ENCODE measurements at regions not wholly inside any gene's neighbourhood (a gene's known extent, or its start where the extent isn't known, plus 50 kb on each side); places are given as distances from the start of the nearest gene placed in this dataset.
A peak's percentile ranks its signal among the peaks of the same experiment; 100 is the strongest.

DNA sequence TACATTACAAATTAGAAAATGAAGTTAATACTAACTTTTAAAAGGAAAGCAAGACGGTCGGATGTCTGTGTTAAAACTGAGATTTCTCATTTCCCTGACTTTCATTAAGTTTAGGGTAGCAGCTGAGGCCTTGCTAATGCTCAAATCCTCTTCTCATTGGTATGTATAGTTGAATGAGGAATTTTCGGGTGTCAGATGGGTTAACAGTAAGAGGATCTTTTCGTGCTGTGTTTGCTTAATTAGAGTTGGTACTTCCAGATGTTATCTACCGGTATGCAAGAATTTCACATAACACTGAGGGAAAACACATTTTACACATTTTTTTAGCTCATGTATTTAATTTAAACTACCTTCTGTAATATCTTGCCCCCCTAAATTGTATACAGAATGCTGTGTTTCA lies 168.2 kb upstream of the CTNND2 start:
- TF ChIP-seq, protein P1, sequence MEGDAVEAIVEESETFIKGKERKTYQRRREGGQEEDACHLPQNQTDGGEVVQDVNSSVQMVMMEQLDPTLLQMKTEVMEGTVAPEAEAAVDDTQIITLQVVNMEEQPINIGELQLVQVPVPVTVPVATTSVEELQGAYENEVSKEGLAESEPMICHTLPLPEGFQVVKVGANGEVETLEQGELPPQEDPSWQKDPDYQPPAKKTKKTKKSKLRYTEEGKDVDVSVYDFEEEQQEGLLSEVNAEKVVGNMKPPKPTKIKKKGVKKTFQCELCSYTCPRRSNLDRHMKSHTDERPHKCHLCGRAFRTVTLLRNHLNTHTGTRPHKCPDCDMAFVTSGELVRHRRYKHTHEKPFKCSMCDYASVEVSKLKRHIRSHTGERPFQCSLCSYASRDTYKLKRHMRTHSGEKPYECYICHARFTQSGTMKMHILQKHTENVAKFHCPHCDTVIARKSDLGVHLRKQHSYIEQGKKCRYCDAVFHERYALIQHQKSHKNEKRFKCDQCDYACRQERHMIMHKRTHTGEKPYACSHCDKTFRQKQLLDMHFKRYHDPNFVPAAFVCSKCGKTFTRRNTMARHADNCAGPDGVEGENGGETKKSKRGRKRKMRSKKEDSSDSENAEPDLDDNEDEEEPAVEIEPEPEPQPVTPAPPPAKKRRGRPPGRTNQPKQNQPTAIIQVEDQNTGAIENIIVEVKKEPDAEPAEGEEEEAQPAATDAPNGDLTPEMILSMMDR (IDR thresholded peaks at IDR 0.05; ENCODE audit: low read depth, low read length): no peak

DNA sequence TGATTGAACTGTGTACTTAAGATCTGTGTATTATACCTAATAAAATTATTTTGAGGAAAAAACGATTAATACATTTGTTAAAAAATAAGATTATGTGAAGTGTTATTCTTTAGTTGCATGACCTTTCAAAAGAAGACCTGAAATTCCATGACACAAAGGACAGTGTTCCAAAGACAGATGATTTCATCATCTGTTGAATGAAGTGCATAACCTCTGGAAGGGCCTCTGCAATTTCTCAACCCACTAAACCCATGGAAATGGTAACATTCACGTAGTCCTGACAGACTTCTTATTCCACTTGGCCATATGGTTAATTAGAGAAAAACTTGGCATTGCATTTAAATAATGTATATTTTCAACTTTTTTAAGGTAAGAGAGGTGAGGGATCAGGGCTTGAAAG lies 167.2 kb upstream of the CTNND2 start:
- TF ChIP-seq, protein P1 (IDR thresholded peaks at IDR 0.05; ENCODE audit: low read depth, low read length): no peak

More for the DNA sequence above, 168.2 kb upstream of the CTNND2 start:
- no peak overlapping the region for H3K4me3 ChIP-seq (ENCODE audit: low read depth, low read length)

DNA sequence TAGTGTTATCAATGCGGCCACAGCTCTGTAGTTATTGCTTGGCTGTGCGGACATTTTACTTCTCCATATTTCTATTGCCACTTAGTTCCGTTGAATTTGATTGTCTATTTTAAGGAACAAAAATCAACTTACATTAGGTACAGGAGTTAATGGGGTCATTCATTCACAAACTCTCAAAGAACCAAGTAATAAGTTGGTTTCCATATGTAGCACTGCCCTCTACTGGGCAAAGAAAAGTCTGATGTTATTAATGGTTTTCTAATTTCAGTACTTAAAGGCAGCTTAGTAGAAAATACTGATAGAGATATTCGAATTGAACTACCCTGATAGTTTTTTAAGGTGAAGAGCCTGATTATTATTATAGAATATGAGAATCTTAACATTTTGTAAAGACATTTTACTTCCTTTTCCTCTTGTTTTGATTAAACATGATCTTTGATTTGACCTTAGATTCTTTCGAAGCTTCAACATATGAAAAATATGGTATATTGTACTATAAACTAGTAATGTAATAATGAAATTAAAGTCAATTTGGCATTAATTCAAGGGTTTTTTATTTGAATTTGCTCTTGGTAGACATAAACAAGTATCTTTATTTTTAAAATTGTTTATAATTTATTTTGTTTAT lies 119.5 kb upstream of the CTNND2 start:
- H3K4me3 ChIP-seq (ENCODE audit: low read depth, low read length): no peak overlapping the region
- TF ChIP-seq, protein P1 (IDR thresholded peaks at IDR 0.05; ENCODE audit: low read depth, low read length): peak; percentile 18; the same call in 1 of the 2 replicates

More for the DNA sequence above, 167.2 kb upstream of the CTNND2 start:
- H3K4me3 ChIP-seq (ENCODE audit: low read depth, low read length): no peak overlapping the region

DNA sequence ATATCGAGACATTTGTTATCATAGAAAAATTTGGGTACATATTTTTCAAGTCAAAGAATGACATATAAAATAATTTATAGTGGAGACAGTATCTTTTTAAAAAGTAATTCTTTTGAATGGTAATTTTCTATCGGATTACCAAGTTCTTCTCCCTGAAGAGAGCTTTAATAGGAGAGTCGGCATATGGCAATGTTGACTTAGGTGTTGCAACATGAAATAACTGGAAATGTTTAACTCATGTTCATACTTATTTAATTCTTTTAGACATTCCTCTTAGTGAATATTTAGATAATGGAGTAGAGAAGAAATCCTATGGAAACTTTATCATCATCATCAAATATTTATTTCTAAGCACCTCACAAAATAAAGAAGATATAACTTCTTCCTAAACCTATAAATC lies 118.2 kb upstream of the CTNND2 start:
- TF ChIP-seq, protein P1 (IDR thresholded peaks at IDR 0.05; ENCODE audit: low read depth, low read length): no peak
- no peak overlapping the region for H3K4me3 ChIP-seq (ENCODE audit: low read depth, low read length)

DNA sequence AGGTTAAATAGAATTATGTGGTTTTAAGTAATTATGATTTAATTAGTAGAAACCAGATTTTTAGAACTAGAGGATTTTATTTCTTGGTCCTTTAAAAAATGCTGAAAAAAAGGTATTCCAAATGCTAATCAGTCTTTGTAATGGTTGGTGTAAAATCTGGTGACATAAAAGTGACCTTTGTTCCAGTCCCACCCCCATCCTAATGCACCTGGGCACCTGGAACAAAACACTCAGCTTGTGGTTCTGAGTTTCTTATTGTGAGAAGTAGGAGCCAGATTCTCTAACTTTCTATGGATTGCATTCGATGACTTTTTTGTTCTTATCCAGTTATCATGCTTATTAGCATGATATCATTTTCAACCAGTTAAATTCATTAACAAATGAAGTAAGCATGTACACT lies 115.1 kb upstream of the CTNND2 start:
- no peak overlapping the region for H3K4me3 ChIP-seq (ENCODE audit: low read depth, low read length)
- TF ChIP-seq, protein P1 (IDR thresholded peaks at IDR 0.05; ENCODE audit: low read depth, low read length): no peak

DNA sequence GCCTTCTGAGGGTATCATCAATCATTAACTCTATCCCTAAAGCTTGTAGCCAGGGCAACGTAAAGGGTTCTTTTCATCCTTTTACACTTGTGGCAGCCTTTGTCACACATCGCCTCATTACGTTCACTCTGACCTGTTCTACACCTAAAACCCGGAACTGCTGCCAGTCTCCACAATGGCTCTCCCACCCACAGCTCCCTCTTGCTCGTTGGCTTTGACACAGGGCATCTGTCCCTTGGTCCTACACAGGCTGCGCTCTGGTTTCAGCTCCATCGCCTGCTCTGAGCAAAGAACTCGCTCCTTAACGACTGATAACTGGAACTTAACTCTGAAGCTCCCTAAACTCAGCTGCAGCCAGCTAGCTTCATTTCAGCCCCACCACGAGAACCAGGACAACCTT lies 112.8 kb upstream of the CTNND2 start:
- TF ChIP-seq, protein P1 (IDR thresholded peaks at IDR 0.05; ENCODE audit: low read depth, low read length): no peak
- no peak overlapping the region for H3K4me3 ChIP-seq (ENCODE audit: low read depth, low read length)

DNA sequence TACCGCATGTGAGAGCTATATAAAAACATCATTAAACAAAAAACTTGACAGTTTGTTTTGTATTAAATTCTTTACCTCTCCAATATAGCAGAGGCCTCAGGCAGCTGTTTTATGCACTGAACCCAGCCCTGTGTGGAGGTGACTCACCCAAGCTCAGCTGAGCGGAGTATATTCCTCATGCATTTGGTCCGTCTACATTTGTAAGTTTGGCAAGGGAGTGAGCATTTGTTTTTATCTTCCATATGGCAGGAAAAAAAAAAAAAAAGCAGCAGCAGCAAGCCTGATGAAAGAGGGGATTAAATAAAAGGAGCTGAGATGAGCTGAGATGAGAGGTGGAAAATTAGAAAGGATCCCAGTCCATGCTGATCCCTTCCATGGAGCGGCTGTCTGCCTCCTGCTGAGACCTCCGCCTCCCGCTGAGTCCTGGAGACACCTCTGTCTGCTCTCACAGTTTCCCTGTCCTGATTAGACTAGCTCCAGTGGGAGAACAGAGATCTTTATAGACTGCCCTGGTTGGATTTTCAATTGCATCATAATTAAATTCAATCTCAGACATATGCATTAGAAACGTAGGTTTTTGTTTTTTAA lies 112.0 kb upstream of the CTNND2 start:
- H3K4me3 ChIP-seq (ENCODE audit: low read depth, low read length): no peak overlapping the region
- TF ChIP-seq, protein P1 (IDR thresholded peaks at IDR 0.05; ENCODE audit: low read depth, low read length): no peak
